Activated CD8-positive, alpha-beta memory T cell treated with anti-CD3 and anti-CD28 coated beads, Interleukin-2, amount 50 U/mL, for 24 hours (primary cell): ENCODE measurements at regions not wholly inside any gene's neighbourhood (a gene's known extent, or its start where the extent isn't known, plus 50 kb on each side); places are given as distances from the start of the nearest gene placed in this dataset.
"Not testable (repeated sequence)": the region's sequence is repeated elsewhere in the genome, so short reads cannot be mapped to it uniquely, and the experiment has no call there.

Experiments used
- DNase-seq: peaks from one replicate; pipeline ENCODE4 v3.0.0-alpha.2; 2020; ENCODE audit errors: extremely low read depth

DNA sequence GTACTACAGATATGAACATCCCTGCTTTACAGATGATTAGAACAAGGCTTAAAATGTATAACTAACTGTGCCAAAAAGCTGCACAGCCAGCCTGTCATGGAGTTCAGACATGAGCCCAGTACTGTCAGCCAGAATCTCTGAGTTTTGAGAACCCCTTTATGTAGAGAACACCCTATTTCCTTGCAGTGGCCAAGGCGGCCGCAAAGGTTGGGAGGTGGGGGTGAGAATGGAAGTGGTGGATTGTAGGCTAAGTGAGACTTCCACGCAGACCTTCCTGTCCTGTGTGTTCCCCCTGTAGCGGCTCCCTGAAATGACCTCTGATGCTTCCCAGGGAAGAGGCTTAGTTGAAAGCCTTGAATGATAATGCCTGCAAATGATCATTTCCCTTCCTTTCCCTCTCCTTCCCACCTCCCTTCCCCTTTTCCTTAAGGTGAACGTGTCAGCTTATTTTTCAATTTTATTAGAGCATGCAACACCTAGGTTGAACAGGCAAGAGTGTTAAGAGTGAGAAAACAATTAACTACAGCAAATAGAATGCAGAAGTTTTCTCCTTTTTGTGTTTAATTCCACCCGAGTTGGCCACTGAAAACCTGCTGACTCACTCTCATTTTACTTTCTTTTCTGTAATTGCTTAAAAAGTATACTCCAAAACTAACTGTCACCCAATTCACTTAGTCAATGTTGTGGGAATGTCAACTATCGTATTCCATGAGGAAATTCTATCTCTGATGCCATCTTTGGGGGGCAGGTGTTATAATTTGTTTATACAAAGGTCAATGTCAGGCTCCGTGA is 167.0 kb upstream of the EDNRB start:
- no peak for DNase-seq

GRCh38 chr13:78084401-78084800 is 165.8 kb upstream of the EDNRB start:
- DNase-seq, result no peak

GRCh38 chr13:78078168-78078567 is 159.5 kb upstream of the EDNRB start:
- no peak for DNase-seq

DNA sequence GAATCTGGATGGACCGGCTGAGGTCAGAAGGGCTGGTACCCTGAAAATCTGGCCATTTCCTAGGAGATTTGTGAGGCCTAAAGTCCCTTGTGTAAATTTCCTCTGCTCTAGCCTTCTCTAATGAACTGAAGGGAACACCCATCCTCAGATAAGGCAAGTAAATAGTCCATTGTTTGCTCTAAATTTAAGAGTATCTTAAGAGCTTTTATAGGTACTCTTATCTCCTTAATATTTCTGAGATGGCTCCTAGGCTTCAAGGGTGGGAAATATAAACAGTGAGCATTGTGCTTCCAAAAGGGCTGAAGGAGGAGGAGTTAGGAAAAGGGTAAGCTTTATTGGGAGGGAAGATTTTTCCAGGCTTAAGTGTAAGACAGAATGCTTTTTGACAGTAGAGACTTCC is 148.7 kb upstream of the EDNRB start:
- no peak for DNase-seq

- no peak for DNase-seq
Observed at GRCh38 chr13:78065141-78065540, 146.5 kb upstream of the EDNRB start.

DNA sequence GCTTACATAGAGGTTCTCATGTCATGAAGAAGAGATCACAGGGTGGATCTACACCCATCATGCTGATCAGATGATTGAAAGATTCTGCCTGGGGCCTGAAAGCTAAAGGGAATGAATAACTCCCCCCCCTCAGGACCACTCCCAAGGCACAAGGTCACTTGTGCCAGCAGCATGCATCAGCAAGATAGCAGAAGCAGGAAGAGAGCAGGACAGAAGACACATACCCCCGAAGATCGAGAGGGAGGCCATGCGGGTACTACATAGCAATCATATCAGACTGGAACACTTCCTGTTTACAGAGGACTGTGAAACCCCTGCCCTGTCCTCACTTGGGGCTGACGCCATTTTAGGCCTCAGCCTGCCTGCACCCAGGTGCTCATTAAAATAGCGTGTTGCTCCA is 143.2 kb upstream of the EDNRB start:
- no peak for DNase-seq

DNA sequence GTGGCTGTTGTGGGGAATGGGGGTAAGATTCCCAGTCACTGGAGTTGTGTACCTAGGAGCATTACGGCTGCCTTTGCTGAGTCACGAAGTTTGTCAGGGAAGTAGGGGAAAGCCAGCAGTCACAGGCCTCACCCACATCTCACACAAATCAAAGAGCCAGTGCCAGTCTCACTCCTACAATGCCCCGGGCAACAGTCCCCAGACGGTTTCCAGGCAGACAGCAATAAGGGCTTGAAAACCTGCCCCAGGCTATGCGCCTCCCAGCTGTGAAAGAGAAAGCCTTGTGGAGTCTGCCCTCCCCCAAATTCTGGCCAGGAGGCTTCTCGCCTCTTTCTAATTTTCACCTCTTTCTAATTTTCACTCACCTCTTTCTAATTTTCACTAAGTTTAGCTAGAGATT is 142.3 kb upstream of the EDNRB start:
- no peak for DNase-seq

DNA sequence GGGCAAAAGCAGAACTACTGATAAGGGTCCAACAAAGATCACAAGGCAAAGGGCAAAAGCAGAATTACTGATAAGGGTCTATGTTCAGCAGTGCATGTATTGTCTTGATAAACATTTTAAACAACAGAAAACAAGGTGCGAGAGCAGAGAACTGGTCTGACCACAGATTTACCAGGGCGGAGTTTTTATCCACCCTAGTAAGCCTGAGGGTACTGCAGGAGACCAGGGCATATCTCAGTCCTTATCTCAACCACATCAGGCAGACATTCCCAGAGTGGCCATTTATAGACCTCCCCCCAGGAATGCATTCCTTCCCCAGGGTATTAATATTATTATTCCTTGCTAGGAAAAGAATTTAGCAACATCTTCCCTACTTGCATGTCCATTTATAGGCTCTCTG is 138.2 kb upstream of the EDNRB start:
- not testable (repeated sequence) for DNase-seq

DNA sequence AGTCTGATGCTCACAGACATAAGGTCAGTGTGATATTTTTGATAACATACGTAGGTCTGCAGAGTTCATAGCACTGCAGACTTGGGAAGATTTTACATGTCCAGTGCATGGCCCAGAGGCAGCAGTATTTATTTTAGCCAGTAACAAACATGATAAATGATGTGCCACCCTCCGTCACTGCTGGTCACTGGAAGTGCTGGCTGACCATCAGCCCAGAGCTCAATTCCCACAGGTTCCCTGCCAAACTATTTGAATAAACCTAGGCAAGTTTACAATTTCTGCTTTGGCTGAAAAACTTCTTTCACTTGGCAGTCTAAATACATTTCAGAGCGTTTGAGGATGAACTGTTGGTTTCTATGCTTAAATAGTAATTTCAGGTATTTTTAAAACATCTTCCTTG is 135.5 kb upstream of the EDNRB start:
- DNase-seq, result no peak

- DNase-seq, result no peak
Observed at GRCh38 chr13:78047151-78047550, 128.5 kb upstream of the EDNRB start.

DNA sequence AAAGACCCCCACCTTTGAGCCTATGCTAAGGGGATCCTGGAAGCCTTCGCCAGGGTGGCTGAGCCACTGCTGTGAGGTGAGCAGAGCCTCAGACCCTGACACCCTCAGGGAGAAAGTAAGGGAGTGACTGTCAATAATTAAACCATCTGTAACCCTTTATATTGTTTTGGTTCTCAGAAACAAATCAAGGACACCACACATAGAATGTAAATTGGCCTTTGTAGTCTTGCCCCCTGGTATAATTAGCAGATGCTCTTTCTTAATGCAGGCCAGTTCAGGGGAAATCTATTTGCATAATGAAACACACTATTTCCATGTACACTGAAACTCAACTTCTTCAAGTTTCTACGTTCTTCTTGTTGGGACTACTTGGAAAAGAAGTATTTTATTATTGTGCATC is 127.7 kb upstream of the EDNRB start:
- no peak for DNase-seq

GRCh38 chr13:78045916-78046315 is 127.3 kb upstream of the EDNRB start:
- DNase-seq, result no peak

DNA sequence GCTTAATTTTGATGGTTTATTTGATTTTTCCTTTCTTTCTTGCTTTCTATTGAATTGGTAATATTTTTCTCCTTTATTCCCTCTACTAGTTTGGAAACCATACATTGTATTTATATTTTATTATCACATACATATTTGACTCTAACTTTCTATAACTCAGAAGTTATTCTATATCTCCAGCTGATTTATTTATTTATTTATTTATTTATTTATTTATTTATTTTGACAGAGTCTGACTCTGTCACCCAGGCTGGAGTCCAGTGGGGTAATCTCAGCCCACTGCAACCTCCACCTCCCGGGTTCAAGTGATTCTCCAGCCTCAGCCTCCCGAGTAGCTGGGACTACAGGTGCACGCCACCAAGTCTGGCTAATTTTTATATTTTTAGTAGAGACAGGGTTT is 122.7 kb upstream of the EDNRB start:
- DNase-seq, result not testable (repeated sequence)

GRCh38 chr13:78040205-78040830 is 121.7 kb upstream of the EDNRB start:
- no peak for DNase-seq

- DNase-seq, result no peak
Observed at GRCh38 chr13:78036841-78037240, 118.2 kb upstream of the EDNRB start.

GRCh38 chr13:78035500-78035899 is 116.9 kb upstream of the EDNRB start:
- no peak for DNase-seq

GRCh38 chr13:78033509-78033908 is 114.9 kb upstream of the EDNRB start:
- no peak for DNase-seq

- no peak for DNase-seq
Observed at GRCh38 chr13:78032132-78032531, 113.5 kb upstream of the EDNRB start.

DNA sequence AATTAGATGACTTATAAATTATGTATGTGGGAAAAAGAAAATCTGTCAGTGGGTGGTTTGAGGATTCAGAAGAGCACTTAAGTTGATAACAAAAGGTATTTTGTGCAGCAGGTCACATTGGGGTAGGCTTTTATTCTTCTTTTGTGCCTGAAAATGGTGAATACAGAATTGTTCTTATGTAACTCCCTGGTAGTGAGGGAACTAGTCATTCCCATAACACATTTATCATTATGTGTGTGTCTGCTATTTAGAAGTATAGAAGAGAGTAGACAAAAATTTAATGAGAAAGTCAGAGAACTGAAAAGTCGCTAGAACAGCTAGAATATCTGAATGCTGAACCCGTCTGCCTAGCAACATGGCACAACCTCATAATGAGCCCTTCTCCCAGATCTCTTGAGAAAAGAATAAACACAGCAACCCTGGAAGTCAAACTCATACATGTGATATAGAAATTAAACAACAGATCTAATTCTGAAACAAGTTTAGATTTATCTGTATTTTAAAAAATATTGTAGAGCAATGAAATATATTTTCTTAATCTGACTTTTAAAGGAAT is 111.8 kb upstream of the EDNRB start:
- DNase-seq, result no peak

DNA sequence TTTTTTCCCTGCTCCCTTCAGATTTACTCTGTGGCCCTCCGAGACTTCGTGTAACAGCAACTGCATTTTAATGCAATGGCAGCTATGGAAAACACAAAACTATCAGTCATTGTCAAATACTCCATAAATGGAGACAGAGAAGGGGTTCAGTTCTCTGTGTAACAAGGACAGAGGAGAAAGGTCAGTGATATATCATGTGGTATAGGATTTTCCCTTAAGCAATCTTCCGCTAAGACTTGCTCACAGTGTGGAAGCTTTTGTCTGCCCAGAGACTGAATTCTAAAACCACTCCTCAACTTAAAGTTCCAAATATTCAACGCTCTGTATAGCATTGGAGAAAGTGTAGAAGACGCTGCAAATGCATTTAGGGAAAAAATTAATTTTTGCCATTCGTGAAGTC is 111.3 kb upstream of the EDNRB start:
- no peak for DNase-seq

GRCh38 chr13:78028960-78029359 is 110.3 kb upstream of the EDNRB start:
- DNase-seq, result no peak

DNA sequence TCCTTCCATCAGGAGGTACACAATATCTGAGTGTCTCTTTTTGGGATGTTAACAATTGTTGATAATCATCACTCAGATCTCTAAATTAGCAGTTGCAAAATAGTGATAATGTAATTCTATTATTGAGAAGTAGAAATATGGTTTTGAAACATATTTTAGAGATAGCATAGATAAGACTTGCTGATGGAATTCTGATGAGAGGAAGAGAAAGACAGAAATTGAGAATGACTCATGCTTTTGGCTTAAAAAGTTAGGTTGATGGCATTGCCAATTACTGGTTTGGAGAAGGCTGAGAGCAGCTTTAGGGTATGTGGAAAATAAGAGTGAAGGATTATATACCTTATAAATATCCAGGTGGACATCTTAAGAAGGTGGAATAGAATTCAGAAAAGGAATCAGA is 106.4 kb upstream of the EDNRB start:
- no peak for DNase-seq

DNA sequence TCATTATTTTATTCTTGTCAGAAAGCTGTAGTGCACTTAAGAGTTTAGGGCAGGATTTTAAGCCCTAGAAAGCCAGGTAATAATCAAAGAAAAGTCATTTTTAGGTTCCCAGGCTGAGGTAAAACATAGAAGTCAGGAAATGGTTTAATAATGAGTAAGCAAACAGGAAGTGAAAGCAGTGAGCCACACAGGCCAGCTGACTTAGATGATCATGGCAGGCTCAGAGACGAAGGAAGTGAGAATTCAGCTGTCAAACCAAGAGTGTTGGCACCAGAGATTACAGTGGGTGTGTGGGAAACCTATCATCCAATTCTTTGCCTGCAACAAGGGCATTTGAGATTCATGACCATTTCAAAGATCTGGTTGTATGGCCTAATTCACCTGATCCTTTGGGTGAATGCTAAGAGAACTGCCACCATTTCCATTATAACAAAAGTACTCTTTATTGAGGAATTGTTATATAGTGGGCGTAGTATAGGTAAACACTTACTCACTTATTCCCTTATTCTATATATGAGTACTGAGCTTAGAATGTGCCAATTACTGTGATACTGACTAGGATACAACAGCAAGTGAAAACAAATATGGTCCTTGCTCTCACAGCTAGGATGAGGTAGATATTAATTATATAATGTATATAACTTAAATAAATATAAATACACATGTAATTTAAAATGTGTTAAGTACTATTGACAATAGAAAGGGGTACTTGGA is 103.7 kb upstream of the EDNRB start:
- DNase-seq, result peak; percentile 2
